Esophagus muscularis mucosa (tissue), 4 donors: ENCODE measurements at regions not wholly inside any gene's neighbourhood (a gene's known extent, or its start where the extent isn't known, plus 50 kb on each side); places are given as distances from the start of the nearest gene placed in this dataset.

ENCODE experiments used
- DNase-seq: peaks from one replicate; pipeline ENCODE4 v3.0.0-alpha.2; 2017; ENCODE audit errors: extremely low spot score
- H3K27ac ChIP-seq, 4 donors: fragments of 200-600 bp; sonication (generic); replicated peaks in 1 of 4; 1 replicate in 3 of 4; 2 replicates in 1 of 4; pipeline ENCODE4 v1.5.1; 2016 to 2019; ENCODE audit warnings: mild to moderate bottlenecking in 1 of 4
- H3K27me3 ChIP-seq, 4 donors: fragments of 200-600 bp; sonication (generic); one replicate each; pipeline versions ENCODE4 v1.5.1 to v1.6.0; 2016 to 2019
- H3K36me3 ChIP-seq, 4 donors: fragments of 200-600 bp; sonication (generic); one replicate each; pipeline ENCODE4 v1.5.1; 2016 to 2019
- H3K4me1 ChIP-seq, 4 donors: fragments of 200-600 bp; sonication (generic); one replicate each; pipeline ENCODE4 v1.5.1; 2016 to 2019
- H3K4me3 ChIP-seq, 4 donors: fragments of 200-600 bp; sonication (generic); 1 replicate in 2 of 4; 2 replicates in 2 of 4; pipeline ENCODE4 v1.5.1; 2016 to 2019; ENCODE audit warnings: mild to moderate bottlenecking in 4 of 4, moderate library complexity in 1 of 4
- H3K9me3 ChIP-seq, 4 donors: fragments of 200-600 bp; sonication (generic); 1 replicate in 3 of 4; 2 replicates in 1 of 4; pipeline ENCODE4 v1.5.1; 2016 to 2019
- CTCF ChIP-seq, 3 experiments: fragments of 200-600 bp in 2 of 3; fragments of 450-650 bp in 1 of 3; sonication (generic) in 2 of 3; IDR thresholded peaks; one replicate each; pipeline ENCODE4 v1.5.1; 2017 to 2019; ENCODE audit warnings: antibody characterized with exemption in 3 of 3, mild to moderate bottlenecking in 2 of 3, moderate library complexity in 1 of 3
- EP300 ChIP-seq: sonication (generic); formaldehyde crosslinking; IDR thresholded peaks from one replicate; pipeline ENCODE4 v1.6.1; 2017; ENCODE audit warnings: antibody characterized with exemption
- POLR2A ChIP-seq: fragments of 450-650 bp; IDR thresholded peaks from one replicate; pipeline ENCODE4 v1.6.1; 2017; ENCODE audit warnings: antibody characterized with exemption, moderate library complexity, mild to moderate bottlenecking, low read depth
- POLR2AphosphoS5 ChIP-seq, 2 donors: sonication (generic); formaldehyde crosslinking; IDR thresholded peaks; one replicate each; pipeline ENCODE4 v1.6.1; 2017; ENCODE audit warnings: antibody characterized with exemption in 2 of 2
- WGBS: methylation state at CpG from one replicate; pipeline ENCODE4 v1.1.5; 2018; 5-methylcytosine and 5-hydroxymethylcytosine counted together
- intact Hi-C: fragments of 100-400 bp; cut with DNase I; formaldehyde crosslinking; loops from one replicate; pipeline ENCODE4 v1.15.1; 2023

GRCh38 chr7:131919920-131920709, 363.7 kb upstream of the PODXL start:
- 83% methylated on average over 5 of the region's 7 CpGs for WGBS
- no peak overlapping the region for H3K4me3 ChIP-seq
- no peaks in the 10 kb centered on the region for H3K27me3 ChIP-seq
- H3K9me3 ChIP-seq, result no peaks in the 10 kb centered on the region
- no peaks in the 10 kb centered on the region for H3K36me3 ChIP-seq
- intact Hi-C loops, result no loop called here
- no peaks in the 10 kb centered on the region for H3K4me1 ChIP-seq
- H3K27ac ChIP-seq, result no peak overlapping the region
- TF ChIP-seq CTCF (IDR thresholded peaks at IDR 0.05) (no peak), EP300 (no peak), POLR2A (no peak), POLR2AphosphoS5 (IDR thresholded peaks at IDR 0.05) (no peak)
- no peak for DNase-seq

GRCh38 chr7:131911112-131911511, 354.7 kb upstream of the PODXL start:
- no peak for TF ChIP-seq CTCF (IDR thresholded peaks at IDR 0.05)
- WGBS, result 91% methylated on average over 2 of the region's 2 CpGs
- no peaks in the 10 kb centered on the region for H3K9me3 ChIP-seq

GRCh38 chr7:131909151-131909768, 352.8 kb upstream of the PODXL start:
- TF ChIP-seq POLR2A (no peak), CTCF (IDR thresholded peaks at IDR 0.05) (peak in 1 of 3 experiments; percentile 8)
- Histone ChIP-seq H3K27ac (peak overlapping the region in 2 of 4 donors; percentile 31 to 71), H3K36me3 (no peaks in the 10 kb centered on the region), H3K9me3 (no peaks in the 10 kb centered on the region), H3K27me3 (peaks cover 0 to 16% (median 0%) of the 10 kb centered on the region in 4 donors), H3K4me1 (peaks cover 0 to 9% (median 4%) of the 10 kb centered on the region in 4 donors), H3K4me3 (peak overlapping the region; percentile 53 to 64 (median 54))
- 25% methylated on average over 58 of the region's 68 CpGs for WGBS
- no peak for DNase-seq
- intact Hi-C loops, result no loop called here

More at GRCh38 chr7:131911112-131911511, 354.7 kb upstream of the PODXL start:
- no peak for DNase-seq
- Histone ChIP-seq H3K27me3 (peaks cover 0 to 16% (median 0%) of the 10 kb centered on the region in 4 donors), H3K27ac (no peak overlapping the region), H3K4me1 (peaks cover 0 to 9% (median 4%) of the 10 kb centered on the region in 4 donors), H3K36me3 (no peaks in the 10 kb centered on the region), H3K4me3 (no peak overlapping the region)
- intact Hi-C loops, result no loop called here

GRCh38 chr7:131908714-131909113, 352.3 kb upstream of the PODXL start:
- H3K36me3 ChIP-seq, result no peaks in the 10 kb centered on the region
- TF ChIP-seq POLR2AphosphoS5 (IDR thresholded peaks at IDR 0.05) (no peak), CTCF (IDR thresholded peaks at IDR 0.05) (no peak), POLR2A (no peak), EP300 (no peak)
- peak overlapping the region in 1 of 4 donors; percentile 71 for H3K27ac ChIP-seq
- H3K4me1 ChIP-seq, result peaks cover 0 to 9% (median 4%) of the 10 kb centered on the region in 4 donors
- intact Hi-C loops, result no loop called here
- DNase-seq, result no peak
- peak overlapping the region; percentile 53 to 64 (median 54) for H3K4me3 ChIP-seq
- 87% methylated on average over 7 of the region's 7 CpGs for WGBS
- H3K27me3 ChIP-seq, result peaks cover 0 to 16% (median 0%) of the 10 kb centered on the region in 4 donors
- H3K9me3 ChIP-seq, result no peaks in the 10 kb centered on the region
